ENCODE measurements at regions not wholly inside any gene's neighbourhood (a gene's known extent, or its start where the extent isn't known, plus 50 kb on each side); places are given as distances from the start of the nearest gene placed in this dataset.

GRCh38 chr2:18824325-18824790 lies 235.0 kb upstream of the NT5C1B start:
- no peak for TF ChIP-seq CTCF (IDR thresholded peaks at IDR 0.05)
- no peak for TF ChIP-seq POLR2AphosphoS5 (IDR thresholded peaks at IDR 0.05; ENCODE audit: insufficient read depth in 1 of 2, low read depth in 1 of 2)
- no peak for TF ChIP-seq POLR2A (IDR thresholded peaks at IDR 0.05)

All from vagina (tissue), 2 donors.